ENCODE measurements at regions not wholly inside any gene's neighbourhood (a gene's known extent, or its start where the extent isn't known, plus 50 kb on each side); places are given as distances from the start of the nearest gene placed in this dataset.

DNA sequence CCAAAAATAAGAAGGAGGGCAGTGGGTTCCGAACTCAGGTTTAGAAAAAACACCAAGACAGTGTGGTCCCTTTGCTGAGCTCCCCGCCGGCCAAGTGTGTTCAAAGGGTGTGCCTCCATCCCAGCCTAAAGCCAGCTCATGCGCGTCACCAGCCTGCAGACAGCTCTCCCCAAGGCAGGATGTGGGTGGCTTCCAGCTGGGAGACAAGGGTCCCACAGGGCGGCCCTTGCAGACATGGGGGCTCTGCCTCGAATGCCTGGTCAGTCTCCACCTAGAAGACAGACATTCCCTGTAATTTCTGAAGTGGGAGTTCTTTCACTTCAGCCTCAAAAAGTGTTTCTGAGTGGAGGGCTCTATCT, 135.8 kb upstream of the GPC1 start:
- H3K79me2 ChIP-seq (ENCODE audit: control insufficient read depth, insufficient read depth, low read length): no peaks in the 10 kb centered on the region
- H3K27ac ChIP-seq (ENCODE audit: insufficient read depth, low read length): no peak overlapping the region
- H3K4me2 ChIP-seq (ENCODE audit: extremely low read depth, insufficient read depth, low read length): no peak overlapping the region
- H3K36me3 ChIP-seq (ENCODE audit: control insufficient read depth, insufficient read depth, low read length): no peaks in the 10 kb centered on the region
- H3K9ac ChIP-seq (ENCODE audit: insufficient read depth, low read length): no peak overlapping the region
- H4K20me1 ChIP-seq (ENCODE audit: control insufficient read depth, extremely low read depth, insufficient read depth, low read length): no peaks in the 10 kb centered on the region
- DNase-seq (ENCODE audit: low read depth in 2 of 2): no peak
- H3K9me3 ChIP-seq (ENCODE audit: control insufficient read depth, insufficient read depth, low read depth, low read length): no peaks in the 10 kb centered on the region
- no peaks in the 10 kb centered on the region for H3K27me3 ChIP-seq (ENCODE audit: control insufficient read depth, insufficient read depth, low read length)
- no peak overlapping the region for H3K4me3 ChIP-seq (replicated peaks in 1 of 4; ENCODE audit: control extremely low read depth in 1 of 4, insufficient read depth in 1 of 4, low read depth in 3 of 4, low read length in 4 of 4)
- no peaks in the 10 kb centered on the region for H3K4me1 ChIP-seq (ENCODE audit: control insufficient read depth, extremely low read depth, insufficient read depth, low read length)
- H2AFZ ChIP-seq (ENCODE audit: low read length): no peak overlapping the region
- TF ChIP-seq CTCF (conservative IDR thresholded peaks at IDR 0.05 in 1 of 2, IDR thresholded peaks at IDR 0.05 in 1 of 2; ENCODE audit: low read depth in 1 of 2, low read length in 2 of 2) (no peak), EZH2 (IDR thresholded peaks at IDR 0.05; ENCODE audit: low read length, missing control alignments) (no peak)

GRCh38 chr2:240300261-240300821, 135.1 kb upstream of the GPC1 start:
- Histone ChIP-seq H3K27ac (ENCODE audit: insufficient read depth, low read length) (no peak overlapping the region), H3K79me2 (ENCODE audit: control insufficient read depth, insufficient read depth, low read length) (no peaks in the 10 kb centered on the region), H3K4me1 (ENCODE audit: control insufficient read depth, extremely low read depth, insufficient read depth, low read length) (no peaks in the 10 kb centered on the region), H3K4me3 (replicated peaks in 1 of 4; ENCODE audit: control extremely low read depth in 1 of 4, insufficient read depth in 1 of 4, low read depth in 3 of 4, low read length in 4 of 4) (no peak overlapping the region), H2AFZ (ENCODE audit: low read length) (no peak overlapping the region), H4K20me1 (ENCODE audit: control insufficient read depth, extremely low read depth, insufficient read depth, low read length) (no peaks in the 10 kb centered on the region), H3K27me3 (ENCODE audit: control insufficient read depth, insufficient read depth, low read length) (no peaks in the 10 kb centered on the region), H3K9me3 (ENCODE audit: control insufficient read depth, insufficient read depth, low read depth, low read length) (no peaks in the 10 kb centered on the region), H3K36me3 (ENCODE audit: control insufficient read depth, insufficient read depth, low read length) (no peaks in the 10 kb centered on the region), H3K9ac (ENCODE audit: insufficient read depth, low read length) (no peak overlapping the region), H3K4me2 (ENCODE audit: extremely low read depth, insufficient read depth, low read length) (no peak overlapping the region)
- TF ChIP-seq CTCF (conservative IDR thresholded peaks at IDR 0.05 in 1 of 2, IDR thresholded peaks at IDR 0.05 in 1 of 2; ENCODE audit: low read depth in 1 of 2, low read length in 2 of 2) (no peak), EZH2 (IDR thresholded peaks at IDR 0.05; ENCODE audit: low read length, missing control alignments) (no peak)
- DNase-seq (ENCODE audit: low read depth in 2 of 2): peak in 1 of 2 donors; percentile 33

GRCh38 chr2:240300840-240301239, 134.6 kb upstream of the GPC1 start:
- H3K27me3 ChIP-seq (ENCODE audit: control insufficient read depth, insufficient read depth, low read length): no peaks in the 10 kb centered on the region
- H3K4me1 ChIP-seq (ENCODE audit: control insufficient read depth, extremely low read depth, insufficient read depth, low read length): no peaks in the 10 kb centered on the region
- H4K20me1 ChIP-seq (ENCODE audit: control insufficient read depth, extremely low read depth, insufficient read depth, low read length): no peaks in the 10 kb centered on the region
- H3K79me2 ChIP-seq (ENCODE audit: control insufficient read depth, insufficient read depth, low read length): no peaks in the 10 kb centered on the region
- H3K4me2 ChIP-seq (ENCODE audit: extremely low read depth, insufficient read depth, low read length): no peak overlapping the region
- H3K9me3 ChIP-seq (ENCODE audit: control insufficient read depth, insufficient read depth, low read depth, low read length): no peaks in the 10 kb centered on the region
- no peak for DNase-seq (ENCODE audit: low read depth in 2 of 2)
- no peak for TF ChIP-seq CTCF (conservative IDR thresholded peaks at IDR 0.05 in 1 of 2, IDR thresholded peaks at IDR 0.05 in 1 of 2; ENCODE audit: low read depth in 1 of 2, low read length in 2 of 2)
- no peak for TF ChIP-seq EZH2 (IDR thresholded peaks at IDR 0.05; ENCODE audit: low read length, missing control alignments)
- H3K9ac ChIP-seq (ENCODE audit: insufficient read depth, low read length): no peak overlapping the region
- no peak overlapping the region for H3K4me3 ChIP-seq (replicated peaks in 1 of 4; ENCODE audit: control extremely low read depth in 1 of 4, insufficient read depth in 1 of 4, low read depth in 3 of 4, low read length in 4 of 4)
- H3K36me3 ChIP-seq (ENCODE audit: control insufficient read depth, insufficient read depth, low read length): no peaks in the 10 kb centered on the region
- no peak overlapping the region for H3K27ac ChIP-seq (ENCODE audit: insufficient read depth, low read length)
- no peak overlapping the region for H2AFZ ChIP-seq (ENCODE audit: low read length)
